GM18951 (cell line): ENCODE measurements at regions not wholly inside any gene's neighbourhood (a gene's known extent, or its start where the extent isn't known, plus 50 kb on each side); places are given as distances from the start of the nearest gene placed in this dataset.

ENCODE experiments used
- POLR2A ChIP-seq: IDR thresholded peaks from 4 replicates; pipeline ENCODE4 v1.6.1; 2011; ENCODE audit warnings: mild to moderate bottlenecking; ENCODE audit not compliant: insufficient read length, insufficient read depth; ENCODE audit errors: extremely low read depth
- in situ Hi-C: fragments of 300-500 bp; cut with MboI; formaldehyde crosslinking; loops from one replicate; pipeline ENCODE4 v1.12.0; 2022; ENCODE audit warnings: low sequenced_read_pairs, mixed read lengths, inconsistent platforms; ENCODE audit not compliant: unreplicated experiment

GRCh38 chr17:36661047-36661666, 59.8 kb downstream of the MRM1 start:
- in situ Hi-C loops = no loop called here
- TF ChIP-seq POLR2A = no peak

GRCh38 chr17:36661688-36662087, 60.3 kb downstream of the MRM1 start:
- TF ChIP-seq POLR2A = no peak

GRCh38 chr17:36665417-36665816, 64.0 kb downstream of the MRM1 start:
- in situ Hi-C loops = no loop called here
- TF ChIP-seq POLR2A = no peak

More at GRCh38 chr17:36661688-36662087, 60.3 kb downstream of the MRM1 start:
- in situ Hi-C loops = no loop called here

GRCh38 chr17:36667922-36668321, 66.5 kb downstream of the MRM1 start:
- TF ChIP-seq POLR2A = no peak
- in situ Hi-C loops = no loop called here

GRCh38 chr17:36668824-36669223, 67.4 kb downstream of the MRM1 start:
- no peak for TF ChIP-seq POLR2A
- in situ Hi-C loops = no loop called here

- in situ Hi-C loops = no loop called here
- TF ChIP-seq POLR2A = no peak
Measured at GRCh38 chr17:36671144-36671543, 69.8 kb downstream of the MRM1 start.

- in situ Hi-C loops = no loop called here
Measured at GRCh38 chr17:36672403-36672918, 71.1 kb downstream of the MRM1 start.

GRCh38 chr17:36673068-36673467, 71.7 kb downstream of the MRM1 start:
- in situ Hi-C loops = no loop called here
- TF ChIP-seq POLR2A = no peak

More at GRCh38 chr17:36672403-36672918, 71.1 kb downstream of the MRM1 start:
- TF ChIP-seq POLR2A = no peak

GRCh38 chr17:36673637-36674277, 72.4 kb downstream of the MRM1 start:
- no peak for TF ChIP-seq POLR2A
- in situ Hi-C loops = no loop called here

GRCh38 chr17:36674278-36674650, 72.9 kb downstream of the MRM1 start:
- TF ChIP-seq POLR2A = no peak
- in situ Hi-C loops = no loop called here

GRCh38 chr17:36675250-36675649, 73.9 kb downstream of the MRM1 start:
- in situ Hi-C loops = no loop called here
- TF ChIP-seq POLR2A = no peak

GRCh38 chr17:36675786-36676185, 74.4 kb downstream of the MRM1 start:
- in situ Hi-C loops = no loop called here
- no peak for TF ChIP-seq POLR2A

- no peak for TF ChIP-seq POLR2A
- in situ Hi-C loops = no loop called here
Measured at GRCh38 chr17:36679815-36680467, 78.6 kb downstream of the MRM1 start.

- TF ChIP-seq POLR2A = no peak
- in situ Hi-C loops = no loop called here
Measured at GRCh38 chr17:36680701-36681202, 79.4 kb downstream of the MRM1 start.

GRCh38 chr17:36682773-36683172, 81.4 kb downstream of the MRM1 start:
- in situ Hi-C loops = no loop called here
- no peak for TF ChIP-seq POLR2A
